IMR-90 (cell line): ENCODE measurements at regions not wholly inside any gene's neighbourhood (a gene's known extent, or its start where the extent isn't known, plus 50 kb on each side); places are given as distances from the start of the nearest gene placed in this dataset.

Source experiments
- ATAC-seq: fragments of 200-7000 bp; cut with Tn5 transposase; 2 replicates; pipeline ENCODE4 v1.9.1; 2020; ENCODE audit warnings: low read depth, mild to moderate bottlenecking, moderate library complexity
- BruUV-seq: library from RNA; stranded (reverse); fragments of 400-500 nt; replicated peaks from 2 replicates; lab custom pipeline; 2021; lab: Mats Ljungman, UMichigan
- CTCF ChIA-PET: fragments of 300-600 bp; formaldehyde crosslinking; extraction: SDS; loops from one replicate; lab custom pipeline; 2021; ENCODE audit warnings: antibody characterized with exemption; lab: Yijun Ruan, JAX
- POLR2A ChIA-PET: fragments of 300-600 bp; sonication (Branson Sonifier 250); formaldehyde crosslinking; loops from one replicate; lab custom pipeline; 2022; ENCODE audit warnings: antibody characterized with exemption; ENCODE audit not compliant: unreplicated experiment; lab: Charles Lee
- DNase-seq: peaks from one replicate; pipeline ENCODE4 v3.0.0; 2013
- H2AFZ ChIP-seq: replicated peaks from 2 replicates; pipeline ENCODE3; 2013; ENCODE audit warnings: low read length, mild to moderate bottlenecking; ENCODE audit not compliant: poor library complexity
- H2AK5ac ChIP-seq: 2 replicates; pipeline ENCODE4 v1.6.1; 2013; ENCODE audit warnings: low read depth, low read length, inconsistent platforms
- H2AK9ac ChIP-seq: replicated peaks from 2 replicates; pipeline ENCODE3; 2013; ENCODE audit warnings: mild to moderate bottlenecking, low read depth, low read length, moderate library complexity; ENCODE audit not compliant: poor library complexity
- H2BK120ac ChIP-seq: 2 replicates; pipeline ENCODE4 v1.6.1; 2013; ENCODE audit warnings: low read depth, low read length, inconsistent platforms
- H2BK15ac ChIP-seq: 3 replicates; pipeline ENCODE4 v1.6.1; 2013; ENCODE audit warnings: low read depth, low read length, inconsistent platforms
- H2BK20ac ChIP-seq: 2 replicates; pipeline ENCODE4 v1.6.1; 2013; ENCODE audit warnings: low read depth, mild to moderate bottlenecking, inconsistent platforms, low read length, moderate library complexity
- H2BK5ac ChIP-seq: 2 replicates; pipeline ENCODE4 v1.6.1; 2013; ENCODE audit warnings: mild to moderate bottlenecking, low read depth, low read length, inconsistent platforms; ENCODE audit not compliant: poor library complexity, severe bottlenecking
- H3K14ac ChIP-seq: replicated peaks from 2 replicates; pipeline ENCODE4 v1.6.1; 2013; ENCODE audit warnings: low read depth, low read length, inconsistent platforms
- H3K18ac ChIP-seq: 2 replicates; pipeline ENCODE4 v1.6.1; 2013; ENCODE audit warnings: low read depth, low read length, control low read depth
- H3K23ac ChIP-seq: 2 replicates; pipeline ENCODE4 v1.6.1; 2013; ENCODE audit warnings: low read depth, low read length, inconsistent platforms
- H3K27ac ChIP-seq: 2 replicates; pipeline ENCODE4 v1.5.1; 2013; ENCODE audit warnings: mild to moderate bottlenecking, control low read depth, low read length; ENCODE audit not compliant: insufficient read depth
- H3K27me3 ChIP-seq: 2 replicates; pipeline ENCODE4 v1.6.1; 2013; ENCODE audit warnings: low read length; ENCODE audit not compliant: control insufficient read depth, insufficient read depth
- H3K36me3 ChIP-seq: 2 replicates; pipeline ENCODE4 v1.6.1; 2013; ENCODE audit warnings: low read length, mixed read lengths; ENCODE audit not compliant: control insufficient read depth, insufficient read depth
- H3K4ac ChIP-seq: 2 replicates; pipeline ENCODE4 v1.6.1; 2013; ENCODE audit warnings: low read depth, low read length, inconsistent platforms
- H3K4me1 ChIP-seq: 2 replicates; pipeline ENCODE4 v1.6.1; 2013; ENCODE audit warnings: low read length, mixed read lengths; ENCODE audit not compliant: control insufficient read depth, insufficient read depth
- H3K4me2 ChIP-seq: 2 replicates; pipeline ENCODE4 v1.6.1; 2013; ENCODE audit warnings: low read depth, mild to moderate bottlenecking, control low read depth, low read length, moderate library complexity
- H3K4me3 ChIP-seq: 2 replicates; pipeline ENCODE4 v1.5.1; 2013; ENCODE audit warnings: low read depth, mild to moderate bottlenecking, control low read depth, low read length, moderate library complexity; ENCODE audit not compliant: insufficient read depth
- H3K56ac ChIP-seq: 2 replicates; pipeline ENCODE4 v1.6.1; 2013; ENCODE audit warnings: low read length, inconsistent platforms; ENCODE audit not compliant: insufficient read depth; ENCODE audit errors: extremely low read depth
- H3K79me1 ChIP-seq, 2 experiments: 2 replicates each; pipeline ENCODE4 v1.6.1; 2013; ENCODE audit warnings: low read length in 2 of 2, inconsistent platforms in 1 of 2, low read depth in 1 of 2
- H3K9ac ChIP-seq: 2 replicates; pipeline ENCODE4 v1.6.1; 2013; ENCODE audit warnings: low read depth, low read length, control low read depth
- H3K9me1 ChIP-seq: 2 replicates; pipeline ENCODE4 v1.6.1; 2013; ENCODE audit warnings: low read length, inconsistent platforms; ENCODE audit not compliant: insufficient read depth
- H3K9me3 ChIP-seq: 2 replicates; pipeline ENCODE4 v1.6.1; 2013; ENCODE audit warnings: low read length; ENCODE audit not compliant: control insufficient read depth, insufficient read depth
- H4K20me1 ChIP-seq: 2 replicates; pipeline ENCODE4 v1.6.1; 2013; ENCODE audit warnings: low read length, inconsistent platforms; ENCODE audit not compliant: insufficient read depth
- H4K5ac ChIP-seq: 2 replicates; pipeline ENCODE4 v1.6.1; 2013; ENCODE audit warnings: mild to moderate bottlenecking, low read depth, low read length, control low read depth
- H4K8ac ChIP-seq, 2 experiments: 2 replicates each; pipeline ENCODE4 v1.6.1; 2013; ENCODE audit warnings: low read depth in 2 of 2, low read length in 2 of 2, control low read depth in 1 of 2, inconsistent platforms in 1 of 2
- H4K91ac ChIP-seq: 2 replicates; pipeline ENCODE4 v1.6.1; 2013; ENCODE audit warnings: low read depth, low read length, inconsistent platforms; ENCODE audit not compliant: insufficient read depth
- CHD1 ChIP-seq: IDR thresholded peaks from 2 replicates; pipeline ENCODE4 v1.6.1; 2012; ENCODE audit warnings: low read depth, low read length, improper control_type of control experiment
- CTCF ChIP-seq: conservative IDR thresholded peaks from 2 replicates; pipeline ENCODE4 v1.5.1; 2012; ENCODE audit warnings: mild to moderate bottlenecking, low read depth, low read length, improper control_type of control experiment
- FOS ChIP-seq: fragments of 150-350 bp; IDR thresholded peaks from 2 replicates; pipeline ENCODE4 v1.6.1; 2016; ENCODE audit warnings: low read depth, low read length
- MXI1 ChIP-seq: IDR thresholded peaks from 2 replicates; pipeline ENCODE4 v1.6.1; 2012; ENCODE audit warnings: low read depth, mild to moderate bottlenecking, low read length, moderate library complexity, borderline replicate concordance
- NFE2L2 ChIP-seq: fragments of 150-350 bp; IDR thresholded peaks from 2 replicates; pipeline ENCODE4 v1.6.1; 2016; ENCODE audit warnings: low read depth, mild to moderate bottlenecking, low read length
- POLR2A ChIP-seq: IDR thresholded peaks from 2 replicates; pipeline ENCODE4 v1.6.1; 2012; ENCODE audit warnings: mild to moderate bottlenecking, low read depth, low read length
- RCOR1 ChIP-seq: IDR thresholded peaks from 2 replicates; pipeline ENCODE4 v1.6.1; 2012; ENCODE audit warnings: mild to moderate bottlenecking, low read length, improper control_type of control experiment; ENCODE audit not compliant: insufficient replicate concordance
- RFX5 ChIP-seq: IDR thresholded peaks from 2 replicates; pipeline ENCODE4 v1.8.0; 2012; ENCODE audit warnings: low read depth, mild to moderate bottlenecking, low read length, moderate library complexity
- SMC3 ChIP-seq: fragments of 150-350 bp; IDR thresholded peaks from 2 replicates; pipeline ENCODE4 v1.6.1; 2016; ENCODE audit warnings: low read depth, mild to moderate bottlenecking, antibody characterized with exemption, low read length, moderate library complexity
- USF2 ChIP-seq: fragments of 150-350 bp; IDR thresholded peaks from 2 replicates; pipeline ENCODE4 v1.6.1; 2017; ENCODE audit warnings: mild to moderate bottlenecking, antibody characterized with exemption, low read length, low read depth
- WGBS, 2 experiments: methylation state at CpG; one replicate each; pipeline versions ENCODE4 v1.1.5 to v1.1.7; 2013; ENCODE audit warnings: missing lambda C conversion rate in 2 of 2; ENCODE audit not compliant: insufficient read length in 1 of 2; ENCODE audit errors: extremely low coverage in 2 of 2; 5-methylcytosine and 5-hydroxymethylcytosine counted together
- dilution Hi-C: fragments of 300-500 bp; cut with HindIII; formaldehyde crosslinking; loops from one replicate; pipeline ENCODE4 v1.14.3; 2018; ENCODE audit warnings: low sequenced_read_pairs; ENCODE audit not compliant: unreplicated experiment
- in situ Hi-C: fragments of 300-500 bp; cut with MboI; formaldehyde crosslinking; loops from 3 replicates; pipeline ENCODE4 v1.14.3; 2019; ENCODE audit warnings: low sequenced_read_pairs, inconsistent platforms, mixed read lengths
- intact Hi-C: fragments of 100-400 bp; cut with micrococcal nuclease; formaldehyde crosslinking; loops from 2 replicates; pipeline ENCODE4 v1.10.0; 2022

- Histone ChIP-seq H4K20me1 (no peaks in the 10 kb centered on the region), H2BK120ac (no peak overlapping the region), H2BK15ac (no peak overlapping the region), H3K27ac (no peak overlapping the region), H3K23ac (no peak overlapping the region), H3K9me3 (no peaks in the 10 kb centered on the region), H2AK9ac (no peak overlapping the region), H4K91ac (no peak overlapping the region), H3K4me2 (no peak overlapping the region), H3K4ac (no peak overlapping the region), H3K36me3 (no peaks in the 10 kb centered on the region), H4K5ac (no peak overlapping the region), H2AK5ac (no peak overlapping the region), H2AFZ (no peak overlapping the region), H2BK5ac (no peak overlapping the region), H3K27me3 (no peaks in the 10 kb centered on the region), H3K4me3 (no peak overlapping the region), H3K79me1 (no peaks in the 10 kb centered on the region), H2BK20ac (no peak overlapping the region), H3K18ac (no peak overlapping the region), H4K8ac (no peak overlapping the region), H3K4me1 (no peaks in the 10 kb centered on the region), H3K56ac (no peak overlapping the region), H3K9ac (no peak overlapping the region), H3K14ac (no peak overlapping the region), H3K9me1 (no peaks in the 10 kb centered on the region)
- CTCF ChIA-PET: interaction anchor here (1.2 kb wide), 1 partner anchor 10 kb away, joined by 4 read pairs; no protein-coding TSS in a partner anchor
- POLR2A ChIA-PET: no interaction called here
- ATAC-seq: no peak
- dilution Hi-C loops (no loop called here), intact Hi-C loops (no loop called here), in situ Hi-C loops (no loop called here)
- TF ChIP-seq MXI1 (no peak), SMC3 (no peak), NFE2L2 (no peak), USF2 (no peak), RFX5 (no peak), FOS (no peak), CTCF (no peak), CHD1 (no peak), RCOR1 (no peak), POLR2A (no peak)
- BruUV-seq: no TSS peak
- WGBS, 2 experiments: 20% methylated on average over 1 of the region's 4 CpGs; no CpG with 5 or more reads in 1 of the 2 experiments
- DNase-seq: no peak
Measured at GRCh38 chr3:81932681-81933080, 171.2 kb upstream of the GBE1 start.
